Fibroblast of skin of right quadriceps (primary cell): ENCODE measurements at regions not wholly inside any gene's neighbourhood (a gene's known extent, or its start where the extent isn't known, plus 50 kb on each side); places are given as distances from the start of the nearest gene placed in this dataset.

Experiments used
- DNase-seq: peaks from one replicate; pipeline ENCODE4 v3.0.0-alpha.2; 2013

DNA sequence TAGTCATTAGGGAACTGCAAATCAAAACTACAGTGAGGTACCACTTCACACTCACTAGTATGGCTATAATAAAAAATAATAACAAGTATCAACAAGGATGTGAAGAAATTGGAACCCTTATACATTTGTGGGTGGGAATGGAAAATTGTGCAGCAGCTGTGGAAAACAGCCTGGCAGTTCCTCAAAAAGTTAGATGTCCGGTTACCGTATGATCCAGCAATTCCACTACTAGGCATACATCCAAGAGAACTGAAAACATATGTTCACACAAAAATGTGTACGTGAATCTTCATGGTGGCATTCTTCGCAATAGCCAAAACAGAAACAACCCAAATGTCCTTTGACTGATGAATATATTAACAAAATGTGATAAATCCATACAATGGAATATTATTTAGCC is 187.9 kb upstream of the LYSMD4 start:
- peak; percentile 3 for DNase-seq

GRCh38 chr15:99918072-99918471 is 184.8 kb upstream of the LYSMD4 start:
- no peak for DNase-seq

GRCh38 chr15:99917252-99917651 is 184.0 kb upstream of the LYSMD4 start:
- no peak for DNase-seq

DNA sequence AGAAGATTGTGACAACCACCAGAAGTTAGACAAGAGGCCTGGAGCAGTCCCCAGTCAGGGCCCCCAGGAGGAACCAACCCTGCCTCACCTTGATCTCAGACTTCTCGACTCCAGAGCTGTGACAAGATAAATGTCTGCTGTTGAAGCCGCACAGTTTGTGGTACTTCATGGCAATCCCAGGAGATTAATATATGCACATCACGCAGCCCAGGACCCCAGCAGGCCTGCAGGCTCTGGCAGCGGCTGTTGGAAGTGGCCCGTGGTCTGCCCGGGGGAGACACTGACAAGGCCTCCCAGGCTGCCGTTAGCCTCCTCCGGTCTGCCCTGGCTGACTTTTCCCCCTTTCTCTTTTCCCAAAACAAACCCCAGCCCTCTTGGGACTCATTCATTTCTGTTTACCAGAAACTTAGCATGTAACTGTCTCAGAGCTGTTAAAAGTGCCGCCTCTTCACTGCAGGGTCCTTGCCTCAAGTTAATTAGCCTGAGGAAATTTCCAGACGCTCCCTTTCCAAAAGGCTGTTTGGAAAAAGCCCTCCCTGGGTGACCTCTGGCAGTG is 183.5 kb upstream of the LYSMD4 start:
- DNase-seq: no peak

DNA sequence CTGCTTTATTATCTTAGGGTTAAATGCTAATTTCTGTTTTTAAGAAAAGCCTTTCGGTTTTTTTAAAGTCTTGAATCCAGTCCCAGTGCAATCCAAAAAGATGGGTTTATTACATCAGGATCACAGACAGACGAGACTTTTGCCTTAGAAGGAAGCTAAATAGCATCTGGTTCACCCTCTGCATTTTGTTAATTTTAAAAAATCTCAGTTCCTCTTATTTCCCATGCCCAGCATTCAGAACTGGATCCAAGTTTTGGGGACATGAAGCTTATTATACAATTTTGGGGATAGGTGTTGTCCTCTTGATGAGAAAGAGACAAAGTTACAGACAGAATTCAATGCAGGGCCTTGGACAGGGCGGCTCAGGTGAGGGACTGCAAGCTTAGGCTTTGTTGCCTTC is 181.5 kb upstream of the LYSMD4 start:
- no peak for DNase-seq

- DNase-seq: no peak
Measured at GRCh38 chr15:99911816-99912215, 178.6 kb upstream of the LYSMD4 start.

DNA sequence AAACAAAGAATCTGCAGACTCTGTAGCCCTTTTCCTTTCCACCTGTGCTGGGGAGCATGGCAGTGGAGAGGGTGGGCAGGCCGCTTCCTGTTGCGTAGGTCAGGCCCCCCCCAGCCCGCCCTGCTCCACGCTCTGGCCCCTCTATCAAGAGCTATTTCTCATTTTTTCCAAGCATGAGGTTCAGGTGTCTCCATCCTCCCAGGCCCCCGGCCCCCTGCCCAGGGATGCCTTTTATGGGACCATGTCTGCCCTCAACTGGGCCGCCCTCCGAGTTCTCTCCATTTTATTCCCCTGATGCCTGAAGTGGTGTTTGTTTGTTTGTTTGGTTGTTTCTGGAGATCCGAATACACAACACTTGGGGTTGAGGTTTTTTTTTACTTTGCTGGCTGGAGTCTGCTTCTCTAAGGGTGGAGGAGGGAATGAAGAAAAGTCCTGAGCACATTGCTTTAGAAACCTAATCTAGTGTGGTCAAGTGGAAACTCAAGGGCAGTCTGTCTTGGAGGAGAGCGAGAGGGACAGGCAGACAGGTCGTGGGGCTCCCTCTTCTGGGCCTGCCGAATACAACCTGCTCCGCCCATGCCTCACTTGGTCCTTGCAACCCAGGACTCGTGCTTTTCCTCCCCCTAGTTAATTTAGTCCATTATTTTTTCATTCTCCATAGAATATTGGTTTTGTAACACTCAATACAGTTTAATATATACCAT is 176.5 kb upstream of the LYSMD4 start:
- DNase-seq: no peak

- DNase-seq: no peak
Measured at GRCh38 chr15:99907698-99908097, 174.5 kb upstream of the LYSMD4 start.

DNA sequence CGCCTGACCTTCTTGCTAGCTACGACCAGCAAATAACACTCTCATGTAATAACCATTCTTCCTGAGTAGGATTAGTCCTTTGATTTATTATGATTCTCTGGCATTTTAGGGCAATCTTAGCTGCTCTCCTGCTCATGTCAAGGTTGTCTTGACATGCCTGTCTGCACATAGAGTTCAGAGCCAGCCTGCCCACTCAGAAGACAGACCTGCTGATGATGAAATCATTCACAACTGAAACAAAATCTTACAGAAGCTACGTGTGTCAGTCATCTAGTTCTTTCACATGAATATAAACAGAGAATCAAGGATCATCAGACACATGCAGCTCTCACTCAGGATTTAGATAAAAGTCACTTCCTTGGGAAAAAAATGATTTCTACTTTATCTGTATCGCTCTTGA is 173.6 kb upstream of the LYSMD4 start:
- no peak for DNase-seq

DNA sequence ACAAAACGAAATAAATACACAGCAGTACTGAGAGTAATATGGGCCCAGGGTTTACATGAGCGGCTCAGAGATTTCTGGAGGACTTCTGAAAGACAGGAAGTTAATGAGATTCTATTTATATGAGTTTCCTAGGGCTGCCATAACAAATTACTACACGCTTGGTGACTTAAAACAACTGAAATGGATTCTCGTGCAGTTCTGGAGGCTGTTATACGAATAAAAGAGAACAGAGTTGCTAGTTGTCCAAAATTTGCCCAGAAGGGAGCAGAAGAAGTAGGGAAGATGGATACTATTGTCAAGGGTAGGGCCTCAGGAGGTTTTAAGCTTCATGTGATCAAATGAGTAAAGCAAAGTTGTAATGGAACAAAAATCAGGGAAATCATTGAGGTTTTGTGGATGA is 173.1 kb upstream of the LYSMD4 start:
- no peak for DNase-seq

DNA sequence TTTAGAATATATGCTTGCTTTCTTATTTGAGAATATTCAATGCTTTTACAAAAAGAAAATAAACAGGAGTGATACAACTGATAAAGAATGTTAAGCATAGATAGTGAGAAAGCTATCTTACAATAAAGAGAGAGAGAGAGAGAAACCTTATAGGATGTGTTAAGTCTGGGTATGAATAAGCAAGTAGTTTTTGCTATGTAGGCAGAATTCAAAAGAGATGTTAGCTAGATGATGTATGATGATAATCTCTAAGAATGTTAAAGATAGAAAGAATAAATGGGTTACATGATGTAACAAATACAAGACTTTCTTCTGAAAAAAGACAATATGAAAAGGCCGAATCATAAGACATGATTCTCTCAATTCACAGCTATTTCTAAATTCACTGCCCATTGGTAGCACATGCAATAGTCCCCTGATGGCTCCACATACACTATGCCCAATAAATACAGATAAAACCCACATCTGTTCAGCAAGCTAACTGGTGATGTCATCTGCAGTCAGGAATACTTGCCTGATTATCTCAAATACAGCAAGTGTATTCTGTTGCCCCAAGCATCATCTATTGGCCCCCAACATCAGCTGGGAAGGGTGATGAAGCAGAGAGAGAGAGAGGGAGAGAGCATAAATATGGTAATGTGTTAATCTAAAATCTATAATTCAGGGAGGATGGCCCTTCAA is 169.2 kb upstream of the LYSMD4 start:
- DNase-seq: no peak

- DNase-seq: no peak
Measured at GRCh38 chr15:99895956-99896311, 162.7 kb upstream of the LYSMD4 start.

GRCh38 chr15:99895189-99895955 is 162.1 kb upstream of the LYSMD4 start:
- DNase-seq: no peak

GRCh38 chr15:99878835-99879234 is 145.6 kb upstream of the LYSMD4 start:
- DNase-seq: no peak

DNA sequence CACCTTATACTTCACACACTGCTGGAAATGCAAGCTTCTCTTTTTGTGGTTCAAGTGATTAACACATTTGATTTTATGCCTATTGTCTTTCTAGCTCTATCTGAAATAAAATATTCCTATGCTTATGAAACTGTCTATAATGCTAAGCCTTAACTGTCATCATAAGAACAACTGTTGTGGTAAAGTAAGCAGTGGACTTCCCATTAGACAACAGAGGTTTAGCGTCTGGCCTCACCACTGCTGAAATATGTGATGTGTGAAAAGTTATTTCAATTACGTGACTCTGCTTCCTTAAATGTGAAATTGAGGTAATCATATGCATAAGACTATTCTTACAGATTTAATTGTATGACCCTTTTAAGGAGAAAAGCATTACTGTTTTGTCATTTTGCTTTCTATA is 140.2 kb upstream of the LYSMD4 start:
- DNase-seq: no peak

- DNase-seq: no peak
Measured at GRCh38 chr15:99863550-99864198, 130.4 kb upstream of the LYSMD4 start.

GRCh38 chr15:99857836-99858235 is 124.6 kb upstream of the LYSMD4 start:
- DNase-seq: no peak

DNA sequence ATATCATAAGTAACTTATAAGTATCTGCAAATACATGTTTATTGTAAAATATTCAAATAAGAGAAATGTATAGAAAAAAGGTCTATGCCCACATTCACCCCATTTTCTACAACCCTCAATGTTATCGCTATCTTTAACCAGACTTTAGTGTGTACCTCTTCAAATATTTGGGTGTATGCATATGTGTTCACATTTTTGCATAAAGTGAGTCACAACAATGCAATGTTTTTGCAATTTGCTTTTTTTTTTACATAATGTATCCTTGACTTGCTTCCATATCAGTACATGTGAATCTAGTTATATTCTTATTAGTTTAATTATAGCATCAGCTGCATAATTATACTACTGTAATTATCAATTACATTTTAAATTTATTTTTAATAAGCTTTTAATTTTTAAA is 117.3 kb upstream of the LYSMD4 start:
- peak; percentile 2 for DNase-seq

DNA sequence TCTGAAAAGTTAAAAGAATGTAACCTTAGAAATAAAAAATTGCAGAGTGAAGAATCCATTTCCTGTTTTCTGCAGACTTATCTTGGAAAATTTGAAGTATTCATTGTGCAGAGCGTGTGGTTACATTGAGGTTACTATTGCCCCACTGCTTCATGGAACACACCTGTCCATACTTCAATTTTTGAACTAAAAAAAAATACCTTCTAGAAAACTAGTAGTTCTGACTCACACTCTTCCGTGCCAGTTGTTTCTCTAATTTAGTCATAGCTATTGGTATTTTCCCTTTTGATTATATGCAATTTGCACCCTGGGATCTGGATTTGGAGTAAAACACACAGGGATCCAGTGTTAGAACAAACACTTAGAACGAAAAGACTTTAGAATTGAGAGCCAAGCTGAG is 111.8 kb upstream of the LYSMD4 start:
- peak; percentile 1 for DNase-seq

DNA sequence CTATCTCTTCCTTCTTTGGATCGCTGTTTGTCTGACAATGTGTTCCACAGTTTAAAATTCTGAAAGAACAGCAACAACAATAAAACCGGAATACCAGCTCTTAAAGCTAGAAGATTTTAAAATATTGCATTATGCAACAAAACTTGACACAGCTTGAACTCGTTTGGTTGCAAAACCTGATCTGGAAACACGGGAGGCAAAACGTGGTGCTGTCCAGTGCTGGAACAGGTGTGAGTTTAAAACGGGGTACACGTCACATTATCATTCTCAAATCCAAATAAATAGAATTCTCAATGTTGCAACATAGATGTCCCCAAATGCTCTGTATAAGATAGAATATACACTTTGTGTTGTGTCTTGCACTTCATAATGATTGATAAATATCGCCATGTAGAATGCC is 110.9 kb upstream of the LYSMD4 start:
- no peak for DNase-seq

DNA sequence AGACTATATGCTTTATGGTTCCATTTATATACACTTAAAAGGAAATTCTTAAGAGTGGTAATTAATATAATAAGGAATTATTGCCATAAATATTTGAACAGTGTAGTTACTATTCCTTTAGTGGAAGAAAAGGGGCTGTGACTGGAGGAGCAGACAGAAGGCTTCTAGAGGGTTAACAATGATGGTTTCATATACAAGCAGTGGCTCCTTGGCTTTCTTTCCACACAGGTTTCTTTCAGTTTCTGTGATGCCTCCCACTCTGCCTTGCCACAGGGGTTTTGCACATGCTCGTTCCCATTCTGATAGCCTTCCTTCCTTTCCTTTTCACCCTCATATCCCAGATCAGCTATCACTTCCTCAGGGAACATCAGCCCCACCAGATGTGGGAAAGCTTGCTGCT is 108.8 kb upstream of the LYSMD4 start:
- DNase-seq: no peak

DNA sequence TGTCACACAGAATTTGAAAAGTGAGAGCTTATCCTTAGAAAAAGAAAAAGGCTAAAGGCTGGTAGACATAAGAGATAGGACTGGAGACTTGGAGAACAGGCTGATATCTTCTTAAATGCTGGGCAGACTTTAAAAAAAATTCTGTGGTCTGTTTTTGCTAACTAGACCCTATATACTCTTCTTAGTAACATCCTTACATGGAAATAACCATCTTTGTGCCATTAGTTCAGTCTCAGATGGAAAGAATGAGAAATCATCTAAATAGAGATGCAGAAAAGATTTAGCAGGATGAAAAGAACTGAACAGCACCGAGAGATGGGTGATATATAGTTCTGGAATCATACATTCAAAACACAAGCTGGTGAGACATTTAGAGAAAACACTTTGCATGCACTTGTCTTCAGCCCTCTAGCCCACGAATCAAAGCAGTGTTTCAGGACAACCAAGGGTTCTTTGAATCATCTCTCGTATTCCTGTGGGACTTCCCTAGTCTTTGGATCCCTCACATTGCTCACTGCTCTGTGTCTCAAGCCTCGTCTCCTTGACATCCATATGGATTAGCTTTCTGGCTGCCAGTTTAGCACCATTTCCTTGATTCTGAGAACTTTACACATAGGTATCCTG is 93.0 kb upstream of the LYSMD4 start:
- DNase-seq: no peak

- no peak for DNase-seq
Measured at GRCh38 chr15:99823346-99823745, 90.1 kb upstream of the LYSMD4 start.
